Stimulated activated CD8-positive, alpha-beta memory T cell treated with anti-CD3 and anti-CD28 coated beads, Interleukin-4, amount 100 ng/mL, for 48 hours (primary cell): ENCODE measurements at regions not wholly inside any gene's neighbourhood (a gene's known extent, or its start where the extent isn't known, plus 50 kb on each side); places are given as distances from the start of the nearest gene placed in this dataset.
A peak's percentile ranks its signal among the peaks of the same experiment; 100 is the strongest.

Source experiments
- DNase-seq: peaks from one replicate; pipeline ENCODE4 v3.0.0-alpha.2; 2020

DNA sequence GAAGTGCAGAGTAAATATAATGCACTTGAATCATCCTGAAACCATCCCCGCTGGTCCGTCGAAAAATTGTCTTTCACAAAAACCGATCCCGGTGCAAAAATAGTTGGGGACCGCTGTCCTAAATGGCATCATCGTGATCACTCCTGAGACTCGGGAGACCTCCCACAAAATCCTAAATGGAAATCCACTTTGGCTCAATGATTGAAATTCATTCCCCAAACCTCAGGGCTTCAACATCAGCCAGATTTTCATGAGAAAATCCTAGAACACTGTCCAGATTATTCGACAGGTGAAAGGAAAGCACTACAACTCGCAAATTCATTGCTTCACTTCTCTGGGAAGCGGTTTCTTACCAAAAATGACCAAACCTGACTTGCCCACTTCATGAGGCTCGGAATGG is 335.3 kb upstream of the ZNF507 start:
- DNase-seq = no peak

DNA sequence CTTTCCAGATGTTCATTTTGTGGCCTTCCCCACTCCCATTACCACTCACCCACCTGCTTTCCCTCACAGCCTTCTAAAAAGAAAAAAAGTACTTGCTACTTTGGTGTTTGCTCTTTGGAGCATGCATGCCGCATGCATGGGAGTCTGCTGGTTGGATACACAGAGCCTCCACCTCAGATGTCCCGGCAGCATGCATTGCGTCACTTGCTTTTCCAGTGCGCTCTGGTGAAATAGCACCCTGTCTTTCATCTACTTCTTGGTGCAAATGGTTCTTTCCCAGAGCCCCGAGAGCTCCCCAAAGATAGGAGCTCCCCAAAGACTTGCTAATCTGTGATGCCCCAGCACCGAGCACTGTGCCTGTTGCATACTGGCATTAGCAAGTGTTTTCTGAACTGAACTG is 333.2 kb upstream of the ZNF507 start:
- no peak for DNase-seq

DNA sequence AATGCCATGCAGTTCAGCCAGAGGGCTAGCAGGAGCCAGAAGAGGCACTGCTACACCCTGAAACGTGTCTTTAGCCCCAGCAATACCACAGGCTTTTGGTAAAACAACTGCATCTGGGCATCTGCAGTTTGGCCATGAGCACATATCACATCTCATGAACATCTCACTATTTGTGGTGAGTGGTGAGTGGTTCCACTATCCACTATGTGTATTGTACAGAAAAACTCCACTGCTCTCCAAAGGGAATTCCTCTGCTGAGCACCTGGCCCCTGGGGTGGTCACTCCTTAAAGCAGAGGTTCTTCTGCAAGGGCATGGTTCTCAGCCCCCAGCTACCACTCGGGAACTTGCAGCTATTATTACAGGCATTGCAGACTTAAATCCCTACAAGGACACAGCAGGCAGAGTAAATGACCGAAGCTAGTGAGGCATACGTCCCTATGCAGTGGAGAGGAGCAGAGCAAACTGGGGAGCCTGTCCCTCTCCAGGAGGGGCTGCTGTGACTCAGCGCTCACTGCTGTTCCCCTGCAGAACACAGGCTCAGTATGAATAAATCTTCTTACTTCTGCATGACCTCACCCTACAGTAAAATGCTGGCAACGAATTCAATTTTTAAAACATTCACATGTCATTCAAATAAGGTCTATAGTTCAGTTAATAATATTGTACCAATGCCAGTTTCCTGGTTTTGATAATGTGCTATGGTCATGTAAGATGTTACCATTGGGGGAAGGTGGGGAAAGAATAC is 332.4 kb upstream of the ZNF507 start:
- no peak for DNase-seq

DNA sequence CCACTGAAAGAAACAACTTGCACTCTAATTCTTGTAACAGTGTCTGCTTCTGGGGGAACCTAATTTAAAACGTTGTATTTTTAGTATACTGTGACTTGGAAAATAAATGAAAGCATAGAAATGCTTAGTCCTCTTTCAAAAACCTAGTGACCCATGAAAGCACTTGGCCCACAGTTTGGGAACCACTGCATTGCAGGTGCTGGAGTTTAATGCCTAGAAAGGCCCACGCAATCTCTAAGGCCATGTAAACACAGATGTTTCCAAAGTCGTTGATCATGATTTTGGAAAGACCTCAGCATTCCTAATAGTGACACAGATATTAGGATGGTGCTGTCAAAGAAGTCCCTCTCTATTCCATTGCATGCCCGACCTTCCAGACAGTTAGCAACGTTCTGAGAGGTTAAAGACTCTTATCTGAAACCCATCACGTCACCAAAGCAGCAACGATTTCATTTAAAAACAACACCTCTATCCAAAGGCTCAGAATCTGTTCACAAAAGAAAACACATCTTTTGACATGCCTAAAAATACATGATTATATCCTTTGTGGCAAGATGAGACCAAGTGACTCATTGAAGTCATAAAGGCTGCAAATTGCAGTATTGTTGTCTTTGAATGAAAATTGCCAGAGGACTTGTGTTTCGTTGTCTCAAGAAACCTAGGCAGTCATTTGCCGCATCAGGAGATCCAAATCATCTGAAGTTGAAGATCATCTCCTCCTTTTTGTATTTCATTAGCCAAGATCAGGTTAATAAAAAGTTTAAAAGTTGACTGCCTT is 328.0 kb upstream of the ZNF507 start:
- no peak for DNase-seq

DNA sequence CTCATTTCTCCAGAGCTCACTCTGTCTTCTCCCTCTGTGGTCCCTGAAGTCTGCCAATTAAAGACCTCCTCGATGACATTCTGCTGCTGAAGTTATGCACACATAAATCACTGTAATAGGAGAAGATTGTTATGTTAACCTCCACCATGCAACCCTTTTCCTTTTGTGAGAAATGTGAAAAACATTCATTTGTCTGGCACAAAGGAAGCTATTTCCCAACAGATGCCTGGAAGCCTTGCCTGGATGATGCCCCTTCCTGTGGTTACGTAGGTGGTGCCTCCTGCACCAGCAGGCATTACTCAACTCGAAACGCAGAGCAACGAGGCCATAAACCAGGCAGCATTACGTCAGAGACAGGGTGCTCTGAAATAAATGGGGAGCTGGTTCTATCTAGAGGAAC is 327.4 kb upstream of the ZNF507 start:
- no peak for DNase-seq

DNA sequence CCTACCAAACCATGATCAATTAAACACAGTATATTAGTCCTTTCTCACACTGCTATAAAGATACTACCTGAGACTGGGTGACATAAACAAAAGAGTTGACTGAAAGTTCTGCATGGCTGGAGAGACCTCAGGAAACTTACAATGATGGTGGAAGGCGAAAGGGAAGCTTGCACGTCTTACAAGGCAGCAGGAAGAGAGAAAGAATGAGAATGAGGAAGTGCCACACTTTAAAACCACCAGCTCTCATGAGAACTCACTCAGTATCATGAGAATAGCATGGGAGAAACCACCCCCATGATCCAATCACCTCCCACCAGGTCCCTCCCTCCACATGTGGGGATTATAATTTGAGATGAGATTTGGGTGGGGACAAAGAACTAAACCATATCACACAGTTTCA is 324.9 kb upstream of the ZNF507 start:
- DNase-seq = no peak

DNA sequence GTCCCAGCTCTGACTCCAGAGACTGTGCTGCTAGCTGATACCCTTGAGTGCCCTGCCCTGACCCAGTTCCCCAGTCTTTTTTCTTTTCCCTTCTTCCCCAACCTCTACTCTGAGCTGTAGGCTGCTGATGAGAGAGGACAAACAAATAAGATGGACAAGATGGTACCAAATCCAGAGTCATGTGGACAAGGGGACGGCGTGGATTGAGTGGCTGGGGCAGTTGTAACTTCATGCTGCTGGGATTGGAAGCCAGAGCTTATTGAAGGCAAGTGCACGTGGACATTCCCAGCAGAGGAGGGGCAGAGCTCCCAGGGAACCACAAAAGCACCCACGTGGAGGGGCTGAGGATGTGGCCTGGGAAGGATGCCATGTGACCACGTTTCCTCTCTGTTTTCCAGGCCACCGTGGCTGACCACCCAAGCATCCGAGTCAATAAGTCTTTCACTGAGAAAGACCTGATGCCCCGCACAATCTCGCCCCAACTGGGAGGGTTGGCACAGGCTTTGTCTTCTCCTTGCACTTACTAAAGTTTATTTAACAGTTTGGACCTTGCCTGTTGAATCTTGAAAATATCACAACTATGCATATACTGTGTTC is 323.3 kb upstream of the ZNF507 start:
- DNase-seq = no peak

DNA sequence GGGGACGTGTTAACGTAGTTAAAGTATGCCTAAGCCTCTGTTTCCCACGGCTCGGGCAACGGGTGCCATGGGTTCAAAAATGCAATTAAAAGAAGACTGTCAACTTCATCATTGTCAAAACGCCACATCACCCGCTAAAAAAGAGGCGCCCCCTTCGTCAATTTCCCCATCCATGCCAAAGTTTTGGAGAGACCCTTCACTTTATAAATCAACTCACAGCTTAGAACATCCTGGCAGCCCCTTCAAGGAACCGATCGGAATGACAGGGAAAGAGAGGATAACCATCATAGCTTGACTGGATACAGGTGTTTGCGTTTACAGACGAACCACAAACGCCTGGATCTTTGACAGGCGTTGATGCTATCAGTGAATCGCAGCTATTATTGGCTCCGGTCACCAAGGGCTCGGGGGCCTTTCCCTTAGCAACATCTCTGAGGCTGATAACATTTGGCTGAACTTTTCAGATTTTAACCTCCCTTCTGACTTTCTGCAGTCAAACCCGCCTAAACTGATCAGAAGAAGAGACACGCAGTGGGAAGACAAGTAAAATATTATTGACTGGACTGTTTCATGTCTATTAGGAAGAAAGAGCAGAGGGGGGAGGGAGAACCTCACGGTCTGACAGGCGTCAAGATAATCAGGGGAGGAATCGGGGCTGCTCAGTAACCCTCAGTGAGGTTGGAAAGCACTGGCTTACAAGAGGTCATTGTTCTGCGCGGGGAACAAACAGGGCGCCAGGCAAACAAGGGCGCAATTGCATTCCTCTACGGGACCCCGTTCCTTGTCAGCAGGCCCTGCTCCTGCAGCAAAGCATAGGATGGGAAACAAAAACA is 322.5 kb upstream of the ZNF507 start:
- no peak for DNase-seq

DNA sequence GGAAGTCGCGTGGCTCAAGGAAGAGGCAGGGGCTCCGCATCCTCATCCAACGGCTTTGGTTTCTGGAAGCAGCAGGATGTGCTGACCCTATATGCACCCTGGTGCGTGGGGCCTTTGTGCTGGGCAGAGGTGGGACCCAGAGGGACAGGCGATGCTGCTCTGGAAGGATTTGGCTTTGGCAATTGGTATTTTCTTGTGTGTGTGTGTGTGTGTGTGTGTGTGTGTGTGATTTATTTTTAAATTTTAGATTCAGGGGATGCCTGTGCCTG is 321.9 kb upstream of the ZNF507 start:
- no peak for DNase-seq

DNA sequence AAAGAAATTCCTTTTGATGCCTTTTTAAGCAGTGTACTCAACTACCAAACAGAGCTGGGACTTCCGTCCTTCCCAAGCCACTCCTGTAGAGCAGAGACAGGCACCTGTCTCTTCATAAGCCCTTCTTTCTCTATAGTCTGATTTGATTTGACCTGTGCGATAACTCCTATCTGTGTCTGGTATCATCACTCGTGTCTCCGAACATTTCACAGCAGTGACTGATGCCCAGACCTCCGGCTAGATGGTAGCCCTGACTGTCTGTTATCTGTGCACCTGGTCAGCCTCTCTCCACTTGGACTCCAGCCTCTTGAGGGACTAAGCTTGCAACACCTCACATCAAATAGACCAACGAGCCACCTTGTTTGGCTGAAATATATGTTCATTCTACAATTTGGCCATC is 316.2 kb upstream of the ZNF507 start:
- no peak for DNase-seq

DNA sequence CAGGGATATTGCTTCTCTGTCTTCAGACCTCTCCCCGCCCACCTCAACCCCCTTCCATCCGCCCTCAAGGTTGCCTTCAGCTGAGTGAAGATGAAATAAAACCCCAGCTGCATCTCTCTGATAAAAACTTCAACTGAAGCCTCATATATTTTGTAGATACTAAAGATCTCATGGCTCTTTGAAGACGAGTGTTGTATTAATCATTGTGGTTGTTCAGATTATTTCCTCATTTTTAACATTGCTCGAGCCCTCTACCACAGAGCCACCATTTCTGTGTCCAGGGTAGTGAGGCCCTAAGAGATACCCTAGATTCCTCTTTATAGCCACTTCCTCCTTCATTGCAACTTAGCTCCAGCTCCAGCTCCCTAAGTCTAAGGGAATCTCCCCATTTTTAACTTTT is 312.8 kb upstream of the ZNF507 start:
- no peak for DNase-seq

DNA sequence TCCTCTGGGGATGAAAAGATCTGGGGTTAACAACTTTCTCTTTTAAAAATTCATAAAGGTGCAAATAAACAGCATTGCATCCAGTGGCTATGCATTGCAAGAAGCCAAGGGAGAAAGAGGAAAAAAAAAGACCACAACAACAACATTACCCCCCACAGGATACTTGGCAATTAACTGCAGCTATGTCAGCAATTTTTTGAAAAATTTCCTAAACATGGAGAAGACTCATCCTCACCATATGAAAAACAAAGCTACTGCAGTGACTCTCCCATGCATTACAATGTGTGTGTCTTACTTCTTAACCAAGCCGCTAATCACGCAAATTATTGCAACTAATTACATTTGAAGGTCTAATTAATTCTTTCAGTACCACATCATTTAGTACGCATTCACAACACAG is 309.8 kb upstream of the ZNF507 start:
- no peak for DNase-seq

DNA sequence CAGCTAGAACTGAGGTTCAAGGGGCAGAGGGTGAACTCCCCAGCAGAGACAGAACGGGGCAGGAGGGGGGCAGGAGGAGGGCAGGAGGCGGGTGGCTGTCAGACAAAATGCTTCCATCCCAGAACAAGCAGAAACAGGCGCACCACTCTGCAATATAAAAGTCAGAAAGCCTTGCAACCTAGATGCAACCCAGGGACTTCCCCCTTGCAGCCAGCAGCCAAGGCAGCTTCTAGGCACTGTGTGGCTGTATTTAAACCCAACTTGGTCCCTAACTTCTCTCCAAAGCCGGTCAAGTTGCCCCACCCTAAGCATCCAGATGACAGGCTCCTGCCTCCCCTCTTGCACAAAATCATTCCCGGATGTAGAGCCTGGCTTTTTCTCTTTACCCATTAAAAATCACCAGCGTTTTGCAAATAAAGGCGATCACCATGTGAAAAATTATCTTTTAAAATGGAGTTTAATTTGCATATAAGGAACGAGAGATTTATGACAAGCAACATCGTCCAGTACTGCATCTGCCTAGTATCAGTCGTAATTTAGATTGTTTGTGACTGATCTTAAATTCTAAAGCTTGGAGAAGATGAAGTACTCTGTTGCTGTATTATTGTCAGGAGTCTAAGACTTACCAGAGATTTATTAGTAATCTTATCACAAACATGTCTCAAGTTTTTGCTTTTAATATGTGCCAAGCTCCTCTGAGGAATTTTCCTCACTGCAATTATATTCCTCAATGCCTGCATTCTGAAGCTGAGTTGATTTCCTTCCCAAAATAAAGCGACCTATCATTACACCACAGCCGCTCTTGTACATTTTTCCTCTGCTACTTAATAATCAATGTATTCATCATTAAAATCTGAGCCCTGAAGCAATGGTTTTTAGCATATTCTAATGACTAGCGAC is 307.1 kb upstream of the ZNF507 start:
- DNase-seq = no peak

DNA sequence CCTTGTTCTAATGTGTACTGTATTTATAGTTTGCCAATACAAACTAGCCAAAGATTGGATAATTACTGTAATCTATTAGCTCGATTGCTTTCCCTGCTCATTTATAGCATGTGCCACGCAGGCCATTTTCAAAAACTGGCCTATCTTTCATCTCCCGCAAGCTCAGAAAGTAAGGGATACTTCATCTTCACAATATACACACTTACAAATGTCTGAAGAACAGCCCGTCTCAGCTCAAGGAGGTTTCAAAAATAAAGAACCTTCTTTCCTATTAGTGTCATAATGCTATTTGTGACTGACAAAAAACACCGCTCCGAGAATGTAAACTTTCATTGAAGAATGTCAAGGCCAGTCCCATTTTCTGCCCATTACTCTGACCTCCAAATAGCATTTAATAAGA is 306.4 kb upstream of the ZNF507 start:
- no peak for DNase-seq

DNA sequence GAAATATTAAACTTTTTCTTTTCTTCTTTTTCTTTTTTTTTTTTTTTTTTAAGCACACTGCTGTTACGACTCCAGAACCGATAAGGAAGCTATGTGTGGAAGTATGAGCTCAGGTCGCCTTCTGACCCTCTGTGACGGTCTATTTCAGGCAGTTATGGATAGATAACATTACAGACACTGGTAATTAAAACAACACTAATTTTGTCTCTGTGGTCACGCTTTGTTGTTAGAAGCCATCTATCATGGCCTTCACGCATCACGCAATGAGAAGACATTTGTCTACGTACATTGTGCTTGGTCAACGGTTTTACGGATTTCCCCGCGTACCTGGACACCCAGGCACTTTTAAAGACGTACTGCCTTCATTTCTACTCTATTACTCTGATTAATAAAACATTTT is 306.0 kb upstream of the ZNF507 start:
- no peak for DNase-seq

DNA sequence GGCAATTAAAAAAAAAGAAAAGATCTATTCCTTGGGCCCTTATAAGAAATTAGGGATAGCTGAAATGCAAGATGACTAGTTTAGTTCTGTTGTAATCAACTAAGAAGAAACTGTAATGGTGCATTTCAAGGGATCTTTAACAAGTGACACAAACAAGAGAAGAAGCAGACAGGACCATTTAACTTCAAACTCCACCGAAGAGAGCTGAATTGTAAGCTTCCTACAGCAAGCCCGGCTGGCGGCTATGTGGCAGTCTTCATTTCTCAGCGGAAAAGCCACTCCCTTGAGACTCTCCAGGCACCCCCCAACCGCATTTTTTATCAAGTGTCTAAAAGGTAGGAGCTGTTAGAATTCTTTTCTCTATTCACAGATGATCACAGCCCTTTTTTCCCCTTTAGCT is 305.2 kb upstream of the ZNF507 start:
- DNase-seq = no peak

DNA sequence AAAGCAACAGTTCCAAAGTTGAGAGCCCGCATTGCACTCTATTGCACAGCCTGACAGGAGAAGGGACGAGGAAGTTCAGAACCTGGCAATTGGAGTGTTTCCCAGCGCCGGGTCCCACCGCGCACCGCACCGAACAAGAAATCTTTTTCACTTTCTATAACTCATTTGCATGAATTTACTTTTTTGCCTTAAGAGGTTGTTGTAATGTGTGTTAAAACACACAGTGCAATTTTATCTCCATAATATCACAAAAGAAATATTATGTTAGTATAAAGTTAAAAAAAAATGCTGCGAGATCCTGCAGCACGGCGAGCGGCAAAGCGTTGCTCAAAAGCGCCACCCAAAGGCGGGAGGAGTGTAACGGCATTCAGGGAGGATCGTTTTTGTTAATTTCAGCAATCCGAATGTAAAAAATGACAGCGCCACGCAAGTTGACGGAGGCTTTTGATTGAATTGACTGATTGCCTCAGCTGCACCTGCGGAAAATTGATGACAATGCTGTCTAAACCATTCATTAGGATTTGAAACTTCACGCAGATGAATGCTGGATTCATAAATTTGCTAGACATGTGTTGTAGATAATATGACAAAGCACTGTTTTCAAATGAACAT is 303.6 kb upstream of the ZNF507 start:
- DNase-seq = peak; percentile 58

DNA sequence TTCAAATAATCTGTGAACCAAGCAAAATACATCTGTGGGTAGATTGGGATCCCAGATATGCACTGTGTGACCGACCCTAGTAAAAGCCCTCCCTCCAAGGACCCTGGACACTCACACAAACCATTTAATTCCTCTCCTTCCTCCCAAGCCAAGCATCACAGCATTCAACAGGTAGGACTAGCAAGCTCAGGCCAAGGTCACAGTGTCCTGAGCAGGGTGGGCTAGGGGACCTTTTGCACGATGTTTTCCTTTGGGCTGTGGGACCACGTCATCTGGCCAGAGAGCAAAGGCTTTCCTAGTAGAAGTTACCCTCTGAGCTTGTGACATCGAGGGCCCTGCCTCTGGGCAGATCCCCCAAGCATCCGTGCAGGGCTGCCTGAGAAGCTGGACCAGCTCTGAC is 297.6 kb upstream of the ZNF507 start:
- no peak for DNase-seq

DNA sequence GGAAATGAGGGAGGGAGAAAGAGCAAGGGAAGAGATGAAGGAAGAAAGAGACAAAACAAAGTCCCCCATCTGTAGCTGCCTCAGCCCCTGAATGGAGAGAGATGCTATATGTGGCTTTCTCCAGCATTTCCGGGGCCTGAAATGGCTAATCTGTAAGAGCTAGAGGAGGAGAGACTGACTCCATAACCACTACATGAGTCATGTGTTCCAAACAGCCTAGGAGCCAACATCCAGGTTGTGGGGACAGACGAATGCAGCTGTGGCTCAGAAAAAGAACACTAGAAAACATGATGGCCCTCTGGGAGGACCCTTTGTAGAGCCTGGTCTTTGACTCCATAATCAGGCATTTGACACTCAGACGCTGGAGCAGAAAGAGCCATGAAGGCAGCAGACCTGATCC is 292.0 kb upstream of the ZNF507 start:
- DNase-seq = no peak

DNA sequence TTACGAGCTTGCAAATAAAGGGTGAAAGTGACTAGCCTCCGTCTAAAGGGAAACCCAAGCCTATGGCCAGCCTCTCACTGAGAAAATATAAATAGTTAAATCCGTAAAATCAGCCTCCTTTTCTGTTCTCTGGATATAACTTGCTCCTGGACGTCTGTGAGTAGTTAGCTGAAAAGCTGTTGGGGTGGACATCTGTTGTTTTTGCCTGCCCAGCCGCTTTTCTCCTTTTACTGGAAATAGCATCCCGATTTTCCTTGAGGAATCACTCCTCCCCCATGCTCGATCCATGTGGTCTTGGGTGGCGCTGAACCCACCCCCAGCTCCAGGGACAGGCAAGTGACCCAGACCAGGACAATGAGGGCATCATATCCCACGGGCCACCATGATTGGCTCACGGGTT is 291.5 kb upstream of the ZNF507 start:
- no peak for DNase-seq

DNA sequence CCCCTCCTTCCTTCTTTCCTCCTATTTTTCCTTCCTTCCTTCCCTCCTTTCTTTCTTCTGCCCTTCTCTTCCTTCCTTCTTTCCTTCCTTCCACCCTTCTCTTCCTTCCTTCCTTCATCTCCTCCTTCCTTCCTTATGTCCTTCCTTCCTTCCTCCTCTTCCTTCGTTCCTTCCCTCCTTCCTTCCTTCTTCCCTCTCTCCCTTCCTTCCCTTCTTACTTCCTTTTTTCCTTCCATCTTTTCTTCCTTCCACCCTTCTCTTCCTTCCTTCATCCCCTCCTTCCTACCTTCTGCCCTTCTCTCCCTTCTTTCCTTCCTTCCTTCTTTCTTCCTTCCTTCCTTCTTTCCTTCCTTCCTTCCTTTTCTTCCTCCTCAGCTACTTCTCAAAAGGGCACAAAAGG is 287.3 kb upstream of the ZNF507 start:
- no peak for DNase-seq

DNA sequence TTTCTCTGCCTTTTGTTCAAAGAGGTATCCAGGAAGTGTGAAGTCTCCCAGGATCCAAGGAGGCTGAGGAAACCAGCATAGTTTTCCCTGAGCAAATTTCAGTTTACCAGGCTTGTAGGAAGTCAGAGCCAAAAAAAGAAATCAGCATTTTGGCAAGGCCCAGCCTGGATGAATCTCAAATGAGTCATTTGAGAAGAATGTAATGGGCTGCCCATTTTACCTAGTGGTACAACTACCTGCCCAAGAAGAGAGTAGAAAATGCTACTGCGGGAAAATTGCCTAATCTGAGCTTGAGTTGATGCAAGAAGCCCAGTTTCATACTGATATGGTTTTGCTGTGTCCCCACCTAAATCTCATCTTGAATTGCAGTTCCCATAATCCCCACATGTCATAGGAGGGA is 284.1 kb upstream of the ZNF507 start:
- no peak for DNase-seq
